ENCODE measurements at regions not wholly inside any gene's neighbourhood (a gene's known extent, or its start where the extent isn't known, plus 50 kb on each side); places are given as distances from the start of the nearest gene placed in this dataset.
"Not testable (repeated sequence)": the region's sequence is repeated elsewhere in the genome, so short reads cannot be mapped to it uniquely, and the experiment has no call there.

DNA sequence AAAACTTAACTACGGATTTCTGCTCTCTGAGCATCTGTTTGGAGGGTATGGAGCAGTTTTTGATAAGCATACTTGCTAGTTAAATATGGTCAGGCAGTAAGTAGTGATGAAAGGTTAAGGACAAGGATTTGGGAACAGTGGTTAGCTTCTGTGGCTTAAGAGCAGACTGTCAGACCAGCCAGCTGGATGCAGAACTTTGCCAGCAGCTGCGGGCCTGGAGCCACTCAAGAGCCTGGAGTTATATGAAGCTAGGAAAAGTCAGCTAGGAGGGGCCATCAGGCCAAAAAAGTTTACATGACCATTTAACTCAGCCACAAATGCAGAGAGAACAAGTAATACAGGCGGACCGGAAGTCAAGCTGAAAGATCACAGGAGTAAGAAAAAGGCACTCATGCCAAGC lies 1817.7 kb downstream of the LRRC4C start:
- ATAC-seq (replicated peaks in 6 of 8), result no peak
- WGBS, 10 experiments, result 3 to 91% (median 73%) methylated on average over 1 to 4 of the region's 4 CpGs; no CpG with 5 or more reads in 2 of the 10 experiments
- Histone ChIP-seq H3K4me3 (no peak overlapping the region), H3K4me1 (replicated peaks in 1 of 2) (no peaks in the 10 kb centered on the region), H3K27ac (no peak overlapping the region)
- in situ Hi-C loops (cut with MboI; ENCODE audit: low pct_unique_long_range_greater_than_20kb in 2 of 9, low sequenced_read_pairs in 9 of 9, unreplicated experiment in 9 of 9), result no loop called here

DNA sequence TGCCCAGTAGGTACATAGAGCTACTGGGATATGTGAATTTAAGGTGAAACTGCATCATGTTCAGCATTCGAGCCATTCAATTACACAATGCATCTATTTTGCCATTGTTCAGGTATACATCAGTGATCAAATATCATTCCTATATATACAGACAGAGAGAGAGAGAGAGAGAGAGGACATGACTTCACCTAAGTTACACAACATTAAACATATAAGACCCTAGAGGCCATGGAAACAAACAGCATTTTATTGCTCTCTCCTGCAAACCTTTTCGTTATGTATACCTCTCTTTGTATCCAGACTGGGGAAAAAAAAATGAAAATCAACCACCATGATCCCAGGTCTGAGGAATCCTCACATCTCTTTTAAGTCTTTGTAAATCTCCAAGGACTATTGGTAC lies 1829.1 kb downstream of the LRRC4C start:
- Histone ChIP-seq H3K4me1 (replicated peaks in 1 of 2) (no peaks in the 10 kb centered on the region), H3K4me3 (no peak overlapping the region), H3K27ac (no peak overlapping the region)
- in situ Hi-C loops (cut with MboI; ENCODE audit: low pct_unique_long_range_greater_than_20kb in 2 of 9, low sequenced_read_pairs in 9 of 9, unreplicated experiment in 9 of 9), result no loop called here
- 0 to 95% (median 50%) methylated on average over 1 to 2 of the region's 2 CpGs; no CpG with 5 or more reads in 1 of the 10 experiments for WGBS, 10 experiments
- no peak for ATAC-seq (replicated peaks in 6 of 8)

DNA sequence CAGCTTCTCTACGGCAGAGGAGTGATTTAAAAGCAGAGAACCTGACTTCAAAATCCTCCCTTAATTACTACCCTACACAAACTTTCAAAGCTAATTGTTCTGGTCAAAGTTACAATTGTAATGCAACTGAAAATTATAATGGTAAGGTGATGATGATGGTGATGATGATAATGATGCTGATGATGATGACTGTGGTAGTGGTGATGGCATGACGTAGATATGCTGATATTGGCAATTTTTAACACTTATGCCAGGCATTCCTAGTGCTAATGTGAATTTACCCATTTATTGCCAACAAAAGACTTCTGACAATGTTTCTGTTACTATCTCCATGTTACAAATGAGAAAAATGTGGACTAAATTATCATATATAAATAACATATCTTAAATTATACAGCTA lies 1831.1 kb downstream of the LRRC4C start:
- no peaks in the 10 kb centered on the region for H3K4me1 ChIP-seq (replicated peaks in 1 of 2)
- in situ Hi-C loops (cut with MboI; ENCODE audit: low pct_unique_long_range_greater_than_20kb in 2 of 9, low sequenced_read_pairs in 9 of 9, unreplicated experiment in 9 of 9), result no loop called here
- 0 to 100% (median 13%) methylated on average over 1 to 2 of the region's 2 CpGs; no CpG with 5 or more reads in 3 of the 10 experiments for WGBS, 10 experiments
- no peak for ATAC-seq (replicated peaks in 6 of 8)
- H3K4me3 ChIP-seq, result no peak overlapping the region
- H3K27ac ChIP-seq, result no peak overlapping the region

DNA sequence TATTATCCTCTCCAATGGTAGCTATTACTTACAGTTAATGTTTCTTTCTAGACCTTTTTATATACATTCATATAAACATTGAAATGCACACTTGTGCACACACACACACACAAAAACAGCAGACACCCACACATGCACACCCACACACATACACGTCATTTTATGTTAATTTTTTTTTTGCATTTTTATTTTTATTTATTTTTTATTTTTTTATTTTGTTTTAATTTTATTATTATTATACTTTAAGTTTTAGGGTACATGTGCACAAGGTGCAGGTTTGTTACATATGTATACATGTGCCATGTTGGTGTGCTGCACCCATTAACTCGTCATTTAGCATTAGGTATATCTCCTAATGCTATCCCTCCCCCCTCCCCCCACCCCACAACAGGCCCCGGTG lies 1839.1 kb downstream of the LRRC4C start:
- H3K4me1 ChIP-seq (replicated peaks in 1 of 2); ATAC-seq (replicated peaks in 6 of 8); in situ Hi-C loops (cut with MboI; ENCODE audit: low pct_unique_long_range_greater_than_20kb in 2 of 9, low sequenced_read_pairs in 9 of 9, unreplicated experiment in 9 of 9); H3K4me3 ChIP-seq; H3K27ac ChIP-seq: not testable (repeated sequence)
- 0 to 100% (median 33%) methylated on average over 1 of the region's 3 CpGs; no CpG with 5 or more reads in 1 of the 10 experiments for WGBS, 10 experiments

DNA sequence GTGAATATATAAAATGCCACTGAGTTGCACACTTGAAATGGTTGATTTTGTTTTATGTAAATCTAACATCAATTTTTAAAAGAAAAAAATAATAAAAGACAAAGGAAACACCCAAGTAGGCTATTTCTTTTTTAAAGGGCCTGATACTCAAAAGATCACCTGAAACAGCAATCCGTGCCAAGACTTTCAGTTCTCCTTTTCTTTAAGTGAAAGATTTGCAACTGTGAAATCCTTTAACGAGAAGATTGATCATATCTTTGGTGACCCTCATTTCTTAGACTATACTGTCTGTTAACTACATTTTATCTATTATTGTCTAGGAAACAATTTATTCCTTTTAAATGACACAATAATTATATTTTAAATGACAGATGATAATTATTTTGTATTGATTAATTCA lies 1841.5 kb downstream of the LRRC4C start:
- H3K4me3 ChIP-seq, result no peak overlapping the region
- 0 to 100% (median 33%) methylated on average over 1 to 2 of the region's 2 CpGs; no CpG with 5 or more reads in 1 of the 10 experiments for WGBS, 10 experiments
- in situ Hi-C loops (cut with MboI; ENCODE audit: low pct_unique_long_range_greater_than_20kb in 2 of 9, low sequenced_read_pairs in 9 of 9, unreplicated experiment in 9 of 9), result no loop called here
- ATAC-seq (replicated peaks in 6 of 8), result no peak
- no peaks in the 10 kb centered on the region for H3K4me1 ChIP-seq (replicated peaks in 1 of 2)
- H3K27ac ChIP-seq, result no peak overlapping the region

DNA sequence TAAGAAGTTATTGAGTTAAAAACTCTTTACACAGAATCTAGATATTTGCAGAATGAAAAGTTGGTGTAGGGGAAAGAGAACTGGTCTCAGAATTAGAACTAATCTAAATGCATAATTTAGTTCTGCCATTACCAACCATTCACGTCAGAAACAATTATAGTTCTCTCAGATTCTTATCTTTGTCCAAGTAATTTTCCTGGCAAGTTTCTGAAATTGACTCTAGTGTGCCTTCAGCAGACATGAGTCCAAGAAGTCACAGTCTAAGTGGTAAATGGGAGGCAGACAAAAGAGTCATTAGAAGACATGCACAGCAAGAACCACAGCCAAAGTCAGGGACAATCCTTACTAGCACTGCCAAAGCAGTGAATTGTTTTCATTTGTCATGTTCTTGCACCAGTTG lies 1870.1 kb downstream of the LRRC4C start:
- WGBS, 10 experiments, result 0 to 100% (median 53%) methylated on average over 1 of the region's 1 CpG
- Histone ChIP-seq H3K4me3 (no peak overlapping the region), H3K4me1 (replicated peaks in 1 of 2) (no peaks in the 10 kb centered on the region), H3K27ac (no peak overlapping the region)
- in situ Hi-C loops (cut with MboI; ENCODE audit: low pct_unique_long_range_greater_than_20kb in 2 of 9, low sequenced_read_pairs in 9 of 9, unreplicated experiment in 9 of 9), result no loop called here
- no peak for ATAC-seq (replicated peaks in 6 of 8)

DNA sequence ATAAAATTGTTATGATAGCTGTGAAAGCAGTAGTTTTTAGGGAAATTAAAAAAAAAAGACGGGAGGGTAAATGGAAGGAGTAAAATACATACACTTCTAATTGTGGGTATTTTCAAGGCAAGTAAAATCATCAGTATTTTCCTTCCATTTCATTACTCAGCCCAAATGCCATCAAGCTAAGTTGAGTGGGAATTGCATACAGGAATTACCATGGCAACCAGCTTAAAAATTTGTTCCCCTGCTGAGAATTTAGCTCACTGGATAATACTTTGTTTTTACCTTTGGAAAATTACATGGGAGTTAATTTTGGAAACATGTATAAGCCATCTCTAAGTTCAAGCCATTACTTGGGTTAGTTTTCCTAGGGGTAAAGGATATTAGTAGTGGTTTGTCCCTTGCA lies 1873.4 kb downstream of the LRRC4C start:
- no peak overlapping the region for H3K4me3 ChIP-seq
- H3K4me1 ChIP-seq (replicated peaks in 1 of 2), result no peaks in the 10 kb centered on the region
- no peak overlapping the region for H3K27ac ChIP-seq
- in situ Hi-C loops (cut with MboI; ENCODE audit: low pct_unique_long_range_greater_than_20kb in 2 of 9, low sequenced_read_pairs in 9 of 9, unreplicated experiment in 9 of 9), result no loop called here
- 0 to 57% (median 25%) methylated on average over 1 of the region's 1 CpG for WGBS, 10 experiments
- no peak for ATAC-seq (replicated peaks in 6 of 8)

DNA sequence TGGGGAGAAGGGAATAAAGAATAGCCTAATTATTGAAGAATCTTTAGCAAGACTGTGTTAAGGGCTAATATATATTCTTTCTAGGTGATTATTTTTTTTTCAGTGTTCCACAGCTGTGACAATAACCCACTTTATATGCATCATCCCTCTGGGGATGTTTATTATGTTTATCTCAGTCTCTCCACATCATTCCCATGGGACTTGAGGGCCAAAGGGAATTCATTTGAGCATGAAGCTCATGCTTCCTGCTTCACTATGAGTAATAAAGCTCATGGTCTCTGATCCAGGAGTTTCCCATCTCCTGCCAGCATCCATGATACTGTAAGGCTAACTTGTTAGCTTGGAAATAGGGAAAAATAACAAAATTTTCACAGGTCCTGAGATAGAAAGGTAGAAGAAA lies 1888.4 kb downstream of the LRRC4C start:
- in situ Hi-C loops (cut with MboI; ENCODE audit: low pct_unique_long_range_greater_than_20kb in 2 of 9, low sequenced_read_pairs in 9 of 9, unreplicated experiment in 9 of 9), result no loop called here
- no peak for ATAC-seq (replicated peaks in 6 of 8)

DNA sequence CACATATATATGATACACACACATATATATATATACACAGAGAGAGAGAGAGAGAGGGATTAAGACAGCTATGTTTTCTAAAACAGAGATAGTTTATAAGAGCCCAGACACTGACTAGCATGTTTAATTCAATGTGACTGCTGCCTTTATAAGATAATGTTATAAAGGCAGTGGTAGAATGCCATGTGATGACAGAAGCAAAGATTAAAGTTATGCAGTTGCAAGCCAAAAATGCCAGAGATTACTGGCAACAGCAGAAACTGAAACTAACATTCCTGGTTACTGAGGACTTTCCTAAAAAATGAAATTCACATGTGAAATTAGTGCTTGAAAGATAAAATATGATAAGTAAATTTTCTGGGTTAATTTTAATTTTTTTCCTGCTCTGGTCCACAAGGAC lies 1888.9 kb downstream of the LRRC4C start:
- no peak overlapping the region for H3K4me3 ChIP-seq
- ATAC-seq (replicated peaks in 6 of 8), result no peak
- H3K4me1 ChIP-seq (replicated peaks in 1 of 2), result no peaks in the 10 kb centered on the region
- in situ Hi-C loops (cut with MboI; ENCODE audit: low pct_unique_long_range_greater_than_20kb in 2 of 9, low sequenced_read_pairs in 9 of 9, unreplicated experiment in 9 of 9), result no loop called here
- no peak overlapping the region for H3K27ac ChIP-seq

More for the DNA sequence above, 1888.4 kb downstream of the LRRC4C start:
- Histone ChIP-seq H3K27ac (no peak overlapping the region), H3K4me1 (replicated peaks in 1 of 2) (no peaks in the 10 kb centered on the region), H3K4me3 (no peak overlapping the region)

DNA sequence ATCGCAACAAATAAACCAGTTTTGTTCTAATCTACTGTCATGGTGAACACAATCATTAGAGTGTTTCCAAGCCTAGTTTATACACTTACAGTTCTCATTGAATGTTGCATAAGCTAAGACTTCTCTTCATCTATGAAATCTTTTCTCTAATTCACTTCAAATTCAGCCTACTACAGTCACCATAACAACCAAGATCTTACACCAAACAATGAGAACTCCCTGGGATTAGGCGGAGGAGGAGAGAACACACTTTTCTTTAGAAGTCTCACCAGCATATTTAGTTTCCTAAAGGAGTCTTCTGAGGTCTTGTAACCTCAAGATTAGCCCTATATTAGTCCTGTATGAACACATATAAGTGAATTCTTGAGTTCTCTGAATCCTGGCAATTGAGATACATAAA lies 1889.7 kb downstream of the LRRC4C start:
- in situ Hi-C loops (cut with MboI; ENCODE audit: low pct_unique_long_range_greater_than_20kb in 2 of 9, low sequenced_read_pairs in 9 of 9, unreplicated experiment in 9 of 9), result no loop called here
- 44 to 93% (median 75%) methylated on average over 1 to 2 of the region's 2 CpGs; no CpG with 5 or more reads in 1 of the 10 experiments for WGBS, 10 experiments
- H3K4me3 ChIP-seq, result no peak overlapping the region
- no peaks in the 10 kb centered on the region for H3K4me1 ChIP-seq (replicated peaks in 1 of 2)
- no peak for ATAC-seq (replicated peaks in 6 of 8)
- H3K27ac ChIP-seq, result no peak overlapping the region

DNA sequence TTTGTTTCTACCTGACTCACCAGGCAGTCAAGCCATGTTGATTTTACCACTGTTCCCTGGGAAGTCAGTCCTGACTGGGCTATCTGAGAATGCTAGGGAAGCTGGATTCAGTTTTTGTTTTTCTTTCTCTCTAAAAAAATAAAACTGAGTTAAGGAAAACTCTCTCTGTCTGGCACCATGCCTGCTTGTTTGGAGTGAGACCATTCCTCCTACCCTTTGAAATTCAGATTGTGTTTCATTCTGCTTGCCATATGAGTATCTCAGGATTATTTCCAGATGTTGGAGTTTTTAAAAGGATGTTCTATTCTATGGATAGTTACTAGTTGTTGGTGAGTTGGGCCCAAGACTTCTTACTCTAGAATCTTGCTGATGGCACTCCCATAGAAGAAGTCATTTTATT lies 1917.0 kb downstream of the LRRC4C start:
- ATAC-seq (replicated peaks in 6 of 8), result no peak
- Histone ChIP-seq H3K4me3 (no peak overlapping the region), H3K4me1 (replicated peaks in 1 of 2) (no peaks in the 10 kb centered on the region), H3K27ac (no peak overlapping the region)
- in situ Hi-C loops (cut with MboI; ENCODE audit: low pct_unique_long_range_greater_than_20kb in 2 of 9, low sequenced_read_pairs in 9 of 9, unreplicated experiment in 9 of 9), result no loop called here

DNA sequence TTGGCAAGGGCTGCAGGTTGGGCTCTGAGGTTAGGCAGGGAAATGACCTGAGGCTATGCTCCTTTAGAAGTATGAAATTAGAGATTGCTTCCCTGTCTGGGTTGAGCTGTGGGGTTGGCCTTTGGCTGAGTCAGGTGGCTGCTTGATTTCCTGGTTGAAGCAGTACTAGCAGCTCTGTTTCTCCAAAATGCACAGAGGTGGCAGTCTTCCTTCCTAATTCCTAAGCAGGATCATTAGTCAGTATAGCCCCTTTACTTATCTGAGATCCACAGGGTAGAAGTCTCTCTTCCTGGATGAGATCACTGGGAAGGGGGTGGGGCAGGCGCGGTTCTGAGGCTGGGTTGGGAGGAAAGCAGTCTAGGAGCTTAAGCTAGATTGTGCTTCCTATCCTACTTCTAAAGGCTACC lies 1917.5 kb downstream of the LRRC4C start:
- Histone ChIP-seq H3K4me1 (replicated peaks in 1 of 2) (no peaks in the 10 kb centered on the region), H3K4me3 (no peak overlapping the region), H3K27ac (no peak overlapping the region)
- in situ Hi-C loops (cut with MboI; ENCODE audit: low pct_unique_long_range_greater_than_20kb in 2 of 9, low sequenced_read_pairs in 9 of 9, unreplicated experiment in 9 of 9), result no loop called here
- 0% methylated on average over 1 of the region's 2 CpGs; no CpG with 5 or more reads in 9 of the 10 experiments for WGBS, 10 experiments
- no peak for ATAC-seq (replicated peaks in 6 of 8)

DNA sequence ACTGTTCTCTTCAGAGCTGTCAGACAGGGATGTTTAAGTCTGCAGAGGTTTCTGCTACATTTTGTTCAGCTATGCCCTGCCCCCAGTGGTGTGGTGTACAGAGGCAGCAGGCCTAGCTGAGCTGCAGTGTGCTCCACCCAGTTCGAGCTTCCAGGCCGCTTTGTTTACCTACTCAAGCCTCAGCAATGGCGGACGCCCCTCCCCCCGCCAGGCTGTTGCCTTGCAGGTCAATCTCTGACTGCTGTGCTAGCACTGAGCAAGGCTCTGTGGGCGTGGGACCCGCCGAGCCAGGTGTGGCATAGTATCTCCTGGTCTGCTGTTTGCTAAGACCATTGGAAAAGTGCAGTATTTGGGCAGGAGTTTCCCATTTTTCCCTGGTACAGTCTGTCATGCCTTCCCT lies 1923.1 kb downstream of the LRRC4C start:
- in situ Hi-C loops (cut with MboI; ENCODE audit: low pct_unique_long_range_greater_than_20kb in 2 of 9, low sequenced_read_pairs in 9 of 9, unreplicated experiment in 9 of 9); ATAC-seq (replicated peaks in 6 of 8); H3K4me3 ChIP-seq; H3K4me1 ChIP-seq (replicated peaks in 1 of 2); H3K27ac ChIP-seq: not testable (repeated sequence)
- 81 to 91% methylated on average over 5 to 6 of the region's 8 CpGs; no CpG with 5 or more reads in 8 of the 10 experiments for WGBS, 10 experiments
